ENCODE measurements at regions not wholly inside any gene's neighbourhood (a gene's known extent, or its start where the extent isn't known, plus 50 kb on each side); places are given as distances from the start of the nearest gene placed in this dataset.

- Histone ChIP-seq H3K4me1 (ENCODE audit: low read length) (no peaks in the 10 kb centered on the region), H3K36me3 (replicated peaks; ENCODE audit: insufficient read depth, low read length) (no peaks in the 10 kb centered on the region), H3K4me2 (ENCODE audit: low read depth, low read length) (no peak overlapping the region), H3F3A (ENCODE audit: insufficient read depth, low read length) (no peaks in the 10 kb centered on the region), H3K9me2 (replicated peaks; ENCODE audit: insufficient read depth, low read length) (no peaks in the 10 kb centered on the region), H3K27me3 (replicated peaks; ENCODE audit: insufficient read depth, low read length) (peaks cover 25% of the 10 kb centered on the region; the same call in 1 of the 2 replicates), H3K27ac (ENCODE audit: low read length) (no peak overlapping the region), H3K9me3 (replicated peaks; ENCODE audit: insufficient read depth, low read length) (no peaks in the 10 kb centered on the region), H3K79me2 (ENCODE audit: low read length) (no peaks in the 10 kb centered on the region), H2AFZ (ENCODE audit: low read length) (no peak overlapping the region), H3K4me3 (ENCODE audit: low read length) (no peak overlapping the region), H4K20me1 (ENCODE audit: insufficient read depth, low read length) (no peaks in the 10 kb centered on the region), H3K9ac (ENCODE audit: low read length) (no peak overlapping the region)
- DNase-seq = no peak
- TF ChIP-seq, protein P1, sequence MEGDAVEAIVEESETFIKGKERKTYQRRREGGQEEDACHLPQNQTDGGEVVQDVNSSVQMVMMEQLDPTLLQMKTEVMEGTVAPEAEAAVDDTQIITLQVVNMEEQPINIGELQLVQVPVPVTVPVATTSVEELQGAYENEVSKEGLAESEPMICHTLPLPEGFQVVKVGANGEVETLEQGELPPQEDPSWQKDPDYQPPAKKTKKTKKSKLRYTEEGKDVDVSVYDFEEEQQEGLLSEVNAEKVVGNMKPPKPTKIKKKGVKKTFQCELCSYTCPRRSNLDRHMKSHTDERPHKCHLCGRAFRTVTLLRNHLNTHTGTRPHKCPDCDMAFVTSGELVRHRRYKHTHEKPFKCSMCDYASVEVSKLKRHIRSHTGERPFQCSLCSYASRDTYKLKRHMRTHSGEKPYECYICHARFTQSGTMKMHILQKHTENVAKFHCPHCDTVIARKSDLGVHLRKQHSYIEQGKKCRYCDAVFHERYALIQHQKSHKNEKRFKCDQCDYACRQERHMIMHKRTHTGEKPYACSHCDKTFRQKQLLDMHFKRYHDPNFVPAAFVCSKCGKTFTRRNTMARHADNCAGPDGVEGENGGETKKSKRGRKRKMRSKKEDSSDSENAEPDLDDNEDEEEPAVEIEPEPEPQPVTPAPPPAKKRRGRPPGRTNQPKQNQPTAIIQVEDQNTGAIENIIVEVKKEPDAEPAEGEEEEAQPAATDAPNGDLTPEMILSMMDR (IDR thresholded peaks at IDR 0.05; ENCODE audit: low read length) = no peak
- TF ChIP-seq EZH2 (optimal IDR thresholded peaks at IDR 0.05; ENCODE audit: low read depth, low read length) = no peak
- no peak for TF ChIP-seq EZH2phosphoT487 (IDR thresholded peaks at IDR 0.05; ENCODE audit: low read length)
Measured at GRCh38 chr3:14594234-14594633, 54.1 kb upstream of the GRIP2 start.

GRCh38 chr3:14595561-14595960, 55.4 kb upstream of the GRIP2 start:
- no peak overlapping the region for H3K27ac ChIP-seq (ENCODE audit: low read length)
- DNase-seq = no peak
- no peaks in the 10 kb centered on the region for H4K20me1 ChIP-seq (ENCODE audit: insufficient read depth, low read length)
- H3F3A ChIP-seq (ENCODE audit: insufficient read depth, low read length) = no peaks in the 10 kb centered on the region
- peaks cover 32% of the 10 kb centered on the region for H3K27me3 ChIP-seq (replicated peaks; ENCODE audit: insufficient read depth, low read length)
- no peak overlapping the region for H3K9ac ChIP-seq (ENCODE audit: low read length)
- H3K79me2 ChIP-seq (ENCODE audit: low read length) = no peaks in the 10 kb centered on the region
- TF ChIP-seq EZH2phosphoT487 (IDR thresholded peaks at IDR 0.05; ENCODE audit: low read length) (no peak), EZH2 (optimal IDR thresholded peaks at IDR 0.05; ENCODE audit: low read depth, low read length) (no peak)
- TF ChIP-seq, protein P1 (IDR thresholded peaks at IDR 0.05; ENCODE audit: low read length) = no peak
- H2AFZ ChIP-seq (ENCODE audit: low read length) = no peak overlapping the region
- no peak overlapping the region for H3K4me3 ChIP-seq (ENCODE audit: low read length)
- no peaks in the 10 kb centered on the region for H3K9me3 ChIP-seq (replicated peaks; ENCODE audit: insufficient read depth, low read length)
- H3K4me1 ChIP-seq (ENCODE audit: low read length) = no peaks in the 10 kb centered on the region
- no peaks in the 10 kb centered on the region for H3K9me2 ChIP-seq (replicated peaks; ENCODE audit: insufficient read depth, low read length)
- no peaks in the 10 kb centered on the region for H3K36me3 ChIP-seq (replicated peaks; ENCODE audit: insufficient read depth, low read length)
- no peak overlapping the region for H3K4me2 ChIP-seq (ENCODE audit: low read depth, low read length)

- no peaks in the 10 kb centered on the region for H3F3A ChIP-seq (ENCODE audit: insufficient read depth, low read length)
- TF ChIP-seq EZH2 (optimal IDR thresholded peaks at IDR 0.05; ENCODE audit: low read depth, low read length) = no peak
- TF ChIP-seq, protein P1 (IDR thresholded peaks at IDR 0.05; ENCODE audit: low read length) = no peak
- no peak for TF ChIP-seq EZH2phosphoT487 (IDR thresholded peaks at IDR 0.05; ENCODE audit: low read length)
- no peak overlapping the region for H3K4me2 ChIP-seq (ENCODE audit: low read depth, low read length)
- H3K9ac ChIP-seq (ENCODE audit: low read length) = no peak overlapping the region
- H3K36me3 ChIP-seq (replicated peaks; ENCODE audit: insufficient read depth, low read length) = no peaks in the 10 kb centered on the region
- H3K4me1 ChIP-seq (ENCODE audit: low read length) = no peaks in the 10 kb centered on the region
- DNase-seq = no peak
- H3K9me3 ChIP-seq (replicated peaks; ENCODE audit: insufficient read depth, low read length) = no peaks in the 10 kb centered on the region
- no peaks in the 10 kb centered on the region for H3K9me2 ChIP-seq (replicated peaks; ENCODE audit: insufficient read depth, low read length)
- no peaks in the 10 kb centered on the region for H3K79me2 ChIP-seq (ENCODE audit: low read length)
- no peaks in the 10 kb centered on the region for H4K20me1 ChIP-seq (ENCODE audit: insufficient read depth, low read length)
- H3K27ac ChIP-seq (ENCODE audit: low read length) = no peak overlapping the region
- H2AFZ ChIP-seq (ENCODE audit: low read length) = no peak overlapping the region
- no peak overlapping the region for H3K4me3 ChIP-seq (ENCODE audit: low read length)
- peaks cover 42% of the 10 kb centered on the region for H3K27me3 ChIP-seq (replicated peaks; ENCODE audit: insufficient read depth, low read length)
Measured at GRCh38 chr3:14597266-14597665, 54.3 kb upstream of the CCDC174 start.

All from MM.1S (cell line).